Smooth muscle cell (in vitro differentiated cells): ENCODE measurements at regions not wholly inside any gene's neighbourhood (a gene's known extent, or its start where the extent isn't known, plus 50 kb on each side); places are given as distances from the start of the nearest gene placed in this dataset.

Experiments
- DNase-seq: peaks from one replicate; lab custom pipeline; 2025; ENCODE audit not compliant: unreplicated experiment; lab: John Stamatoyannopoulos, UW
- H2AFZ ChIP-seq: fragments of 200-600 bp; sonication (generic); 2 replicates; pipeline ENCODE4 v1.6.0; 2016; ENCODE audit warnings: antibody characterized with exemption, low read depth, mild to moderate bottlenecking
- H3F3A ChIP-seq: fragments of 200-600 bp; sonication (generic); 2 replicates; pipeline ENCODE4 v1.6.0; 2017; ENCODE audit warnings: antibody characterized with exemption, low read depth
- H3K27ac ChIP-seq: fragments of 200-600 bp; sonication (generic); 2 replicates; pipeline ENCODE4 v1.5.1; 2016; ENCODE audit warnings: low read depth, mild to moderate bottlenecking
- H3K27me3 ChIP-seq: fragments of 200-600 bp; sonication (generic); 2 replicates; pipeline ENCODE4 v1.6.1; 2016; ENCODE audit warnings: low read depth, mild to moderate bottlenecking
- H3K36me3 ChIP-seq: fragments of 200-600 bp; sonication (generic); 2 replicates; pipeline ENCODE4 v1.5.1; 2016; ENCODE audit warnings: low read depth
- H3K4me1 ChIP-seq: fragments of 200-600 bp; sonication (generic); 2 replicates; pipeline ENCODE4 v1.5.1; 2016; ENCODE audit warnings: low read depth
- H3K4me2 ChIP-seq: fragments of 200-600 bp; sonication (generic); 2 replicates; pipeline ENCODE4 v1.6.0; 2016; ENCODE audit warnings: mild to moderate bottlenecking
- H3K4me3 ChIP-seq: fragments of 200-600 bp; sonication (generic); 2 replicates; pipeline ENCODE4 v1.5.1; 2016; ENCODE audit warnings: mild to moderate bottlenecking
- H3K79me2 ChIP-seq: fragments of 200-600 bp; sonication (generic); 2 replicates; pipeline ENCODE4 v1.6.0; 2016; ENCODE audit warnings: low read depth, mild to moderate bottlenecking
- H3K9ac ChIP-seq: fragments of 200-600 bp; sonication (generic); 2 replicates; pipeline ENCODE4 v1.6.0; 2016; ENCODE audit warnings: low read depth
- H3K9me3 ChIP-seq: fragments of 200-600 bp; sonication (generic); replicated peaks from 2 replicates; pipeline ENCODE4 v1.5.1; 2016; ENCODE audit warnings: low read depth
- H4K20me1 ChIP-seq: fragments of 200-600 bp; sonication (generic); 2 replicates; pipeline ENCODE4 v1.6.0; 2016; ENCODE audit warnings: low read depth
- CTCF ChIP-seq: fragments of 200-600 bp; sonication (generic); IDR thresholded peaks from 2 replicates; pipeline ENCODE4 v1.5.1; 2017; ENCODE audit warnings: borderline replicate concordance, mild to moderate bottlenecking, antibody characterized with exemption; ENCODE audit not compliant: insufficient read depth, poor library complexity, severe bottlenecking
- WGBS: methylation state at CpG from one replicate; pipeline ENCODE4 v1.1.7; 2016; ENCODE audit warnings: low lambda C conversion rate; 5-methylcytosine and 5-hydroxymethylcytosine counted together

GRCh38 chr1:30250984-30251850 lies 472.2 kb downstream of the MATN1 start:
- WGBS, result 82% methylated on average over 6 of the region's 6 CpGs
- Histone ChIP-seq H3K79me2 (no peaks in the 10 kb centered on the region), H4K20me1 (no peaks in the 10 kb centered on the region), H3K4me3 (no peak overlapping the region), H3K9ac (no peak overlapping the region), H2AFZ (no peak overlapping the region), H3K9me3 (no peaks in the 10 kb centered on the region), H3K4me1 (peaks cover 11% of the 10 kb centered on the region), H3F3A (no peaks in the 10 kb centered on the region), H3K27ac (no peak overlapping the region), H3K36me3 (no peaks in the 10 kb centered on the region), H3K27me3 (peaks cover 34% of the 10 kb centered on the region), H3K4me2 (no peak overlapping the region)
- no peak for TF ChIP-seq CTCF
- DNase-seq, result no peak

GRCh38 chr1:30250338-30250983 lies 472.9 kb downstream of the MATN1 start:
- Histone ChIP-seq H2AFZ (no peak overlapping the region), H3K4me2 (no peak overlapping the region), H3K4me1 (peaks cover 14% of the 10 kb centered on the region), H4K20me1 (no peaks in the 10 kb centered on the region), H3K36me3 (no peaks in the 10 kb centered on the region), H3K9me3 (no peaks in the 10 kb centered on the region), H3K79me2 (no peaks in the 10 kb centered on the region), H3K27me3 (peaks cover 27% of the 10 kb centered on the region), H3K27ac (no peak overlapping the region), H3K9ac (no peak overlapping the region), H3F3A (no peaks in the 10 kb centered on the region), H3K4me3 (no peak overlapping the region)
- WGBS, result 78% methylated on average over 10 of the region's 10 CpGs
- no peak for TF ChIP-seq CTCF
- no peak for DNase-seq

GRCh38 chr1:30249446-30250337 lies 473.7 kb downstream of the MATN1 start:
- no peaks in the 10 kb centered on the region for H4K20me1 ChIP-seq
- H3K9me3 ChIP-seq, result no peaks in the 10 kb centered on the region
- H3K4me2 ChIP-seq, result no peak overlapping the region
- H3K79me2 ChIP-seq, result no peaks in the 10 kb centered on the region
- DNase-seq, result no peak
- H3K9ac ChIP-seq, result no peak overlapping the region
- 88% methylated on average over 16 of the region's 16 CpGs for WGBS
- peaks cover 14% of the 10 kb centered on the region for H3K4me1 ChIP-seq
- no peak for TF ChIP-seq CTCF
- H2AFZ ChIP-seq, result no peak overlapping the region
- no peak overlapping the region for H3K27ac ChIP-seq
- H3K27me3 ChIP-seq, result peaks cover 26% of the 10 kb centered on the region
- no peaks in the 10 kb centered on the region for H3K36me3 ChIP-seq
- H3K4me3 ChIP-seq, result no peak overlapping the region
- H3F3A ChIP-seq, result no peaks in the 10 kb centered on the region
